Type B pancreatic cell (in vitro differentiated cells): ENCODE measurements at regions not wholly inside any gene's neighbourhood (a gene's known extent, or its start where the extent isn't known, plus 50 kb on each side); places are given as distances from the start of the nearest gene placed in this dataset.

Experiments used
- DNase-seq: peaks from one replicate; pipeline ENCODE4 v3.0.0; 2021; ENCODE audit warnings: mixed read lengths; ENCODE audit not compliant: unreplicated experiment; ENCODE audit errors: extremely low spot score
- H3K27ac Mint-ChIP-seq: 2 replicates; pipeline ENCODE4 v1.8.0; 2021; ENCODE audit warnings: mild to moderate bottlenecking, mixed read lengths
- H3K27me3 Mint-ChIP-seq: 2 replicates; pipeline ENCODE4 v1.8.0; 2021; ENCODE audit warnings: mixed read lengths
- H3K36me3 Mint-ChIP-seq: 2 replicates; pipeline ENCODE4 v1.8.0; 2021; ENCODE audit warnings: mixed read lengths
- H3K4me1 Mint-ChIP-seq: one replicate; pipeline ENCODE4 v1.8.0; 2021; ENCODE audit warnings: mixed read lengths; ENCODE audit not compliant: unreplicated experiment
- H3K4me3 Mint-ChIP-seq: 2 replicates; pipeline ENCODE4 v1.8.0; 2021; ENCODE audit warnings: mild to moderate bottlenecking, mixed read lengths
- H3K9me3 Mint-ChIP-seq: 2 replicates; pipeline ENCODE4 v1.8.0; 2021; ENCODE audit warnings: mixed read lengths
- TF ChIP-seq, protein P1 (sequence below): fragments of 200-600 bp; sonication (generic); conservative IDR thresholded peaks from 2 replicates; pipeline ENCODE4 v1.5.0; 2021; ENCODE audit warnings: antibody characterized with exemption, mild to moderate bottlenecking

GRCh38 chr2:4416431-4416830 is 713.1 kb downstream of the DCDC2C start:
- Mint-ChIP-seq H3K9me3 (peaks cover 4% of the 10 kb centered on the region), H3K36me3 (no peaks in the 10 kb centered on the region), H3K4me1 (no peaks in the 10 kb centered on the region), H3K4me3 (no peak overlapping the region), H3K27me3 (no peaks in the 10 kb centered on the region), H3K27ac (no peak overlapping the region)
- TF ChIP-seq, protein P1, sequence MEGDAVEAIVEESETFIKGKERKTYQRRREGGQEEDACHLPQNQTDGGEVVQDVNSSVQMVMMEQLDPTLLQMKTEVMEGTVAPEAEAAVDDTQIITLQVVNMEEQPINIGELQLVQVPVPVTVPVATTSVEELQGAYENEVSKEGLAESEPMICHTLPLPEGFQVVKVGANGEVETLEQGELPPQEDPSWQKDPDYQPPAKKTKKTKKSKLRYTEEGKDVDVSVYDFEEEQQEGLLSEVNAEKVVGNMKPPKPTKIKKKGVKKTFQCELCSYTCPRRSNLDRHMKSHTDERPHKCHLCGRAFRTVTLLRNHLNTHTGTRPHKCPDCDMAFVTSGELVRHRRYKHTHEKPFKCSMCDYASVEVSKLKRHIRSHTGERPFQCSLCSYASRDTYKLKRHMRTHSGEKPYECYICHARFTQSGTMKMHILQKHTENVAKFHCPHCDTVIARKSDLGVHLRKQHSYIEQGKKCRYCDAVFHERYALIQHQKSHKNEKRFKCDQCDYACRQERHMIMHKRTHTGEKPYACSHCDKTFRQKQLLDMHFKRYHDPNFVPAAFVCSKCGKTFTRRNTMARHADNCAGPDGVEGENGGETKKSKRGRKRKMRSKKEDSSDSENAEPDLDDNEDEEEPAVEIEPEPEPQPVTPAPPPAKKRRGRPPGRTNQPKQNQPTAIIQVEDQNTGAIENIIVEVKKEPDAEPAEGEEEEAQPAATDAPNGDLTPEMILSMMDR: no peak
- DNase-seq: no peak

DNA sequence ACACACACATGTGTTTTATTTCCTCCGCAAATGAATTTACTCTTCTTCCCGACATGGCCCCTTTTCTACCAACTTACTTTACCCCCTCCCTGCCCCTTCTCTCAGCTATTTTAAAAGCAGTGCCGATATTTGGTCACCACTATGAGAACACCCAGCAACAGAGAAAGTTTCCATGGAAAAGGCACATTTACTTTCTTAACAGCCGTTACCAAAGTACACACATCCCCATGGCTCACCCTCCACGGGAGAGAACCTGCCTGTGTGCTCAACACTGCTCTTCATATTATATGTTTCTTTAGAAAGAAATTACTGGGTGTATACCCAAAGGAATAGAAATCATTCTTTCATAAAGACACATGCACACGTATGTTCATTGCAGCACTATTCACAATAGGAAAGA is 714.4 kb downstream of the DCDC2C start:
- no peaks in the 10 kb centered on the region for H3K27me3 Mint-ChIP-seq
- no peak overlapping the region for H3K27ac Mint-ChIP-seq
- H3K4me3 Mint-ChIP-seq: no peak overlapping the region
- peaks cover 4% of the 10 kb centered on the region for H3K9me3 Mint-ChIP-seq
- DNase-seq: no peak
- H3K36me3 Mint-ChIP-seq: no peaks in the 10 kb centered on the region
- H3K4me1 Mint-ChIP-seq: no peaks in the 10 kb centered on the region
- TF ChIP-seq, protein P1: no peak

- H3K4me3 Mint-ChIP-seq: no peak overlapping the region
- no peaks in the 10 kb centered on the region for H3K27me3 Mint-ChIP-seq
- no peaks in the 10 kb centered on the region for H3K4me1 Mint-ChIP-seq
- no peak for DNase-seq
- TF ChIP-seq, protein P1: no peak
- peaks cover 4% of the 10 kb centered on the region for H3K9me3 Mint-ChIP-seq
- H3K27ac Mint-ChIP-seq: no peak overlapping the region
- H3K36me3 Mint-ChIP-seq: no peaks in the 10 kb centered on the region
These were observed 716.7 kb downstream of the DCDC2C start for GRCh38 chr2:4420032-4420431.

GRCh38 chr2:4424153-4424552 is 720.8 kb downstream of the DCDC2C start:
- Mint-ChIP-seq H3K4me3 (no peak overlapping the region), H3K36me3 (no peaks in the 10 kb centered on the region), H3K9me3 (no peaks in the 10 kb centered on the region), H3K27me3 (no peaks in the 10 kb centered on the region), H3K27ac (no peak overlapping the region), H3K4me1 (no peaks in the 10 kb centered on the region)
- no peak for DNase-seq
- TF ChIP-seq, protein P1: no peak

GRCh38 chr2:4427083-4427482 is 723.7 kb downstream of the DCDC2C start:
- DNase-seq: no peak
- H3K27me3 Mint-ChIP-seq: no peaks in the 10 kb centered on the region
- TF ChIP-seq, protein P1: no peak
- no peaks in the 10 kb centered on the region for H3K4me1 Mint-ChIP-seq
- H3K9me3 Mint-ChIP-seq: no peaks in the 10 kb centered on the region
- H3K27ac Mint-ChIP-seq: no peak overlapping the region
- no peaks in the 10 kb centered on the region for H3K36me3 Mint-ChIP-seq
- no peak overlapping the region for H3K4me3 Mint-ChIP-seq

GRCh38 chr2:4445821-4446220 is 742.4 kb downstream of the DCDC2C start:
- no peak for DNase-seq
- peaks cover 4% of the 10 kb centered on the region for H3K9me3 Mint-ChIP-seq
- H3K27me3 Mint-ChIP-seq: no peaks in the 10 kb centered on the region
- no peaks in the 10 kb centered on the region for H3K36me3 Mint-ChIP-seq
- TF ChIP-seq, protein P1: no peak
- no peak overlapping the region for H3K27ac Mint-ChIP-seq
- peaks cover 13% of the 10 kb centered on the region for H3K4me1 Mint-ChIP-seq
- H3K4me3 Mint-ChIP-seq: no peak overlapping the region
